HEK293 (cell line): ENCODE measurements at regions not wholly inside any gene's neighbourhood (a gene's known extent, or its start where the extent isn't known, plus 50 kb on each side); places are given as distances from the start of the nearest gene placed in this dataset.

ENCODE experiments used
- CTCF ChIA-PET: fragments of 350-600 bp; formaldehyde crosslinking; extraction: SDS; loops from one replicate; lab custom pipeline; 2021; ENCODE audit warnings: antibody characterized with exemption; lab: Yijun Ruan, JAX
- POLR2A ChIA-PET: fragments of 300-600 bp; formaldehyde crosslinking; extraction: SDS; loops from one replicate; lab custom pipeline; 2020; ENCODE audit warnings: antibody characterized with exemption, inconsistent platforms; lab: Yijun Ruan, JAX
- H3K27ac ChIP-seq: fragments of 200-500 bp; sonication (Bioruptor generic); 2 replicates; pipeline ENCODE4 v1.5.1; 2014; ENCODE audit warnings: low read depth, low read length, control low read depth, inconsistent platforms; ENCODE audit errors: extremely low read depth
- H3K36me3 ChIP-seq, 2 experiments: fragments of 200-500 bp in 1 of 2; sonication (Bioruptor generic) in 1 of 2; 1 replicate in 1 of 2; 2 replicates in 1 of 2; pipeline ENCODE4 v1.5.1; 2014 to 2017; ENCODE audit warnings: inconsistent platforms in 2 of 2, low read length in 2 of 2; ENCODE audit not compliant: control insufficient read depth in 2 of 2, insufficient read depth in 1 of 2
- H3K4me1 ChIP-seq: fragments of 200-500 bp; sonication (Bioruptor generic); 2 replicates; pipeline ENCODE4 v1.5.1; 2014; ENCODE audit warnings: mild to moderate bottlenecking, low read length, inconsistent platforms; ENCODE audit not compliant: control insufficient read depth, insufficient read depth
- H3K4me3 ChIP-seq: 2 replicates; pipeline ENCODE4 v1.5.1; 2011; ENCODE audit warnings: low read depth, mild to moderate bottlenecking, control low read depth, low read length, moderate library complexity
- H3K9me3 ChIP-seq: fragments of 200-500 bp; sonication (Bioruptor generic); 2 replicates; pipeline ENCODE4 v1.5.1; 2014; ENCODE audit warnings: low read depth, low read length, inconsistent platforms; ENCODE audit not compliant: control insufficient read depth, insufficient read depth
- CTCF ChIP-seq: fragments of 450-650 bp; formaldehyde crosslinking; IDR thresholded peaks from 2 replicates; pipeline ENCODE4 v1.5.1; 2016; ENCODE audit warnings: missing biosample characterization, missing genetic modification characterization
- GLIS2 ChIP-seq: fragments of 450-650 bp; formaldehyde crosslinking; IDR thresholded peaks from 2 replicates; pipeline ENCODE4 v1.5.1; 2016; ENCODE audit warnings: missing biosample characterization, missing genetic modification characterization
- PRDM1 ChIP-seq: fragments of 450-650 bp; formaldehyde crosslinking; IDR thresholded peaks from 2 replicates; pipeline ENCODE4; 2016; ENCODE audit warnings: missing biosample characterization, missing genetic modification characterization
- PRDM4 ChIP-seq: fragments of 450-650 bp; formaldehyde crosslinking; IDR thresholded peaks from 2 replicates; pipeline ENCODE4 v1.5.1; 2017; ENCODE audit warnings: missing biosample characterization, missing genetic modification characterization
- PRDM6 ChIP-seq: fragments of 450-650 bp; formaldehyde crosslinking; IDR thresholded peaks from 2 replicates; pipeline ENCODE4 v1.5.1; 2017; ENCODE audit warnings: missing biosample characterization, missing genetic modification characterization
- RBAK ChIP-seq: fragments of 450-650 bp; formaldehyde crosslinking; IDR thresholded peaks from 2 replicates; pipeline ENCODE4 v1.5.1; 2016; ENCODE audit warnings: missing biosample characterization, missing genetic modification characterization
- SCRT2 ChIP-seq: fragments of 450-650 bp; formaldehyde crosslinking; IDR thresholded peaks from 2 replicates; pipeline ENCODE4 v1.5.1; 2016; ENCODE audit warnings: missing biosample characterization, missing genetic modification characterization
- TRIM28 ChIP-seq: IDR thresholded peaks from 2 replicates; pipeline ENCODE4 v1.6.1; 2011; ENCODE audit warnings: low read length, control low read depth, borderline replicate concordance
- ZBTB7A ChIP-seq: fragments of 450-650 bp; formaldehyde crosslinking; IDR thresholded peaks from 2 replicates; pipeline ENCODE4 v1.5.1; 2016; ENCODE audit warnings: low read depth, missing biosample characterization, missing genetic modification characterization
- ZIC2 ChIP-seq: fragments of 450-650 bp; formaldehyde crosslinking; IDR thresholded peaks from 2 replicates; pipeline ENCODE4 v1.5.1; 2016; ENCODE audit warnings: missing biosample characterization, missing genetic modification characterization
- ZNF19 ChIP-seq: fragments of 450-650 bp; formaldehyde crosslinking; IDR thresholded peaks from 2 replicates; pipeline ENCODE4; 2016; ENCODE audit warnings: missing biosample characterization, missing genetic modification characterization, low read depth
- ZNF302 ChIP-seq: fragments of 450-650 bp; formaldehyde crosslinking; IDR thresholded peaks from 2 replicates; pipeline ENCODE4 v1.5.1; 2016; ENCODE audit warnings: missing biosample characterization, missing genetic modification characterization, low read depth
- ZNF335 ChIP-seq: fragments of 450-650 bp; formaldehyde crosslinking; conservative IDR thresholded peaks from 2 replicates; pipeline ENCODE4 v1.5.1; 2016; ENCODE audit warnings: missing biosample characterization, missing genetic modification characterization
- ZNF366 ChIP-seq: fragments of 450-650 bp; formaldehyde crosslinking; conservative IDR thresholded peaks from 2 replicates; pipeline ENCODE4 v1.5.1; 2016; ENCODE audit warnings: missing biosample characterization, missing genetic modification characterization
- ZNF513 ChIP-seq: fragments of 450-650 bp; IDR thresholded peaks from 2 replicates; pipeline ENCODE4 v1.5.1; 2018; ENCODE audit warnings: missing biosample characterization, missing genetic modification characterization
- ZNF692 ChIP-seq: fragments of 450-650 bp; formaldehyde crosslinking; IDR thresholded peaks from 2 replicates; pipeline ENCODE4 v1.5.1; 2016; ENCODE audit warnings: missing biosample characterization, missing genetic modification characterization
- ZNF843 ChIP-seq: fragments of 450-650 bp; formaldehyde crosslinking; IDR thresholded peaks from 2 replicates; pipeline ENCODE4 v1.5.1; 2016; ENCODE audit warnings: missing biosample characterization, missing genetic modification characterization
- ZSCAN4 ChIP-seq: fragments of 450-650 bp; formaldehyde crosslinking; IDR thresholded peaks from 2 replicates; pipeline ENCODE4 v1.5.1; 2017; ENCODE audit warnings: missing biosample characterization, missing genetic modification characterization

GRCh38 chr3:177914224-177914623 lies 622.0 kb upstream of the KCNMB2 start:
- ChIA-PET CTCF (no interaction called here), POLR2A (no interaction called here)
- H3K9me3 ChIP-seq, result no peaks in the 10 kb centered on the region
- H3K36me3 ChIP-seq, result no peaks in the 10 kb centered on the region
- no peak overlapping the region for H3K27ac ChIP-seq
- no peaks in the 10 kb centered on the region for H3K4me1 ChIP-seq
- TF ChIP-seq TRIM28, result no peak
- TF ChIP-seq ZNF513 (tag by site-specific recombination), result no peak
- TF ChIP-seq ZSCAN4 (tag by site-specific recombination), result no peak
- no peak for TF ChIP-seq PRDM1 (tag by site-specific recombination)
- TF ChIP-seq ZNF843 (tag by site-specific recombination), result no peak
- no peak for TF ChIP-seq RBAK
- TF ChIP-seq ZBTB7A (tag by site-specific recombination), result no peak
- TF ChIP-seq ZNF366, result no peak
- no peak for TF ChIP-seq SCRT2 (tag by site-specific recombination)
- TF ChIP-seq CTCF, result no peak
- TF ChIP-seq PRDM6 (tag by site-specific recombination), result no peak
- TF ChIP-seq ZNF692 (tag by site-specific recombination), result no peak
- TF ChIP-seq ZNF19 (tag by site-specific recombination), result no peak
- no peak for TF ChIP-seq ZIC2 (tag by site-specific recombination)
- no peak for TF ChIP-seq GLIS2 (tag by site-specific recombination)
- no peak for TF ChIP-seq PRDM4
- no peak for TF ChIP-seq ZNF335
- no peak for TF ChIP-seq ZNF302 (tag by site-specific recombination)
- no peak overlapping the region for H3K4me3 ChIP-seq
